ENCODE measurements at regions not wholly inside any gene's neighbourhood (a gene's known extent, or its start where the extent isn't known, plus 50 kb on each side); places are given as distances from the start of the nearest gene placed in this dataset.

DNA sequence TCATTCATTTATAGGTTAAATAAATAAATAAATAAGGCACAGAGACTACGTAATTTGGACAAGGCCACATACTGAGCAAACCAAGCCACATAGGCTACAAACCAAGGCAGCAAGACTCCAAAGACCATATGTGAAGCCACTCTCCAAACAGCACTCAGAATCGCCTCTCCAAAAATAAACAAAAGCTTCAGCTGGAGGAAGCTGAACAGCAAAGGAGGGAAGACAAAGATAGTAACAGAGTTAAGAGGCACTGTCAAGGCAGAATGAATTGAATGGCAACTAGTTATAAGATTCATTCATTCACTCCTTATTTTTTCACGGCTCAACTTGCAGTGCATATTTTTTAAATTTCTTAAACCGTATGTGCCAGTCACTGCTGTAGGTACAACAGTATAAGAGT lies 200.5 kb upstream of the GRIP1 start:
- H3K4me3 ChIP-seq (ENCODE audit: control insufficient read depth, low read depth, low read length) = no peak overlapping the region
- DNase-seq (ENCODE audit: low read depth) = no peak
- TF ChIP-seq CTCF (IDR thresholded peaks at IDR 0.05; ENCODE audit: control insufficient read depth, insufficient read depth, low read depth, low read length, missing control alignments) = no peak

DNA sequence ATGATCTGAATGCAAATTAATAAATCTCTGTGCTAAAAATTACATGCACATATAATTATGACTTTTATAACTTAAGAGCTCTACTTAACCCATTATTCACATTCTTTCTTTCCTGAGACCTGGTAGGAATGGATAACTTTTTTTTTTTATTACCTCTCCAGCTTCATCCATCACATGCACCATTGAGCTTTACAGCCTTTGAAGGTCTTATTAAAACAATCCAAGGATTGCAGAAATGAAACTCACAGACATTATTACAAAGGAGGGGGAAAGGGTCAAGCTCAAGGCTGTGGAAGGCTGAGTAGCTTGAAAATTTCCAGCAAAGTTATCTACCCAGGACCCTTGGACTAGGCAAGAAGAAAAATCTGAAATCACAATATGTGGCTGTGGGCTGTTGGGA lies 202.5 kb upstream of the GRIP1 start:
- no peak for TF ChIP-seq CTCF (IDR thresholded peaks at IDR 0.05; ENCODE audit: control insufficient read depth, insufficient read depth, low read depth, low read length, missing control alignments)
- no peak overlapping the region for H3K4me3 ChIP-seq (ENCODE audit: control insufficient read depth, low read depth, low read length)
- DNase-seq (ENCODE audit: low read depth) = no peak

- no peak for TF ChIP-seq CTCF (IDR thresholded peaks at IDR 0.05; ENCODE audit: control insufficient read depth, insufficient read depth, low read depth, low read length, missing control alignments)
- no peak for DNase-seq (ENCODE audit: low read depth)
- H3K4me3 ChIP-seq (ENCODE audit: control insufficient read depth, low read depth, low read length) = no peak overlapping the region
Measured at GRCh38 chr12:66884091-66884490, 205.2 kb upstream of the GRIP1 start.

- no peak for DNase-seq (ENCODE audit: low read depth)
- no peak overlapping the region for H3K4me3 ChIP-seq (ENCODE audit: control insufficient read depth, low read depth, low read length)
- TF ChIP-seq CTCF (IDR thresholded peaks at IDR 0.05; ENCODE audit: control insufficient read depth, insufficient read depth, low read depth, low read length, missing control alignments) = no peak
Measured at GRCh38 chr12:66885115-66885875, 206.4 kb upstream of the GRIP1 start.

- TF ChIP-seq CTCF (IDR thresholded peaks at IDR 0.05; ENCODE audit: control insufficient read depth, insufficient read depth, low read depth, low read length, missing control alignments) = no peak
- H3K4me3 ChIP-seq (ENCODE audit: control insufficient read depth, low read depth, low read length) = no peak overlapping the region
- no peak for DNase-seq (ENCODE audit: low read depth)
Measured at GRCh38 chr12:66896797-66897196, 217.9 kb upstream of the GRIP1 start.

DNA sequence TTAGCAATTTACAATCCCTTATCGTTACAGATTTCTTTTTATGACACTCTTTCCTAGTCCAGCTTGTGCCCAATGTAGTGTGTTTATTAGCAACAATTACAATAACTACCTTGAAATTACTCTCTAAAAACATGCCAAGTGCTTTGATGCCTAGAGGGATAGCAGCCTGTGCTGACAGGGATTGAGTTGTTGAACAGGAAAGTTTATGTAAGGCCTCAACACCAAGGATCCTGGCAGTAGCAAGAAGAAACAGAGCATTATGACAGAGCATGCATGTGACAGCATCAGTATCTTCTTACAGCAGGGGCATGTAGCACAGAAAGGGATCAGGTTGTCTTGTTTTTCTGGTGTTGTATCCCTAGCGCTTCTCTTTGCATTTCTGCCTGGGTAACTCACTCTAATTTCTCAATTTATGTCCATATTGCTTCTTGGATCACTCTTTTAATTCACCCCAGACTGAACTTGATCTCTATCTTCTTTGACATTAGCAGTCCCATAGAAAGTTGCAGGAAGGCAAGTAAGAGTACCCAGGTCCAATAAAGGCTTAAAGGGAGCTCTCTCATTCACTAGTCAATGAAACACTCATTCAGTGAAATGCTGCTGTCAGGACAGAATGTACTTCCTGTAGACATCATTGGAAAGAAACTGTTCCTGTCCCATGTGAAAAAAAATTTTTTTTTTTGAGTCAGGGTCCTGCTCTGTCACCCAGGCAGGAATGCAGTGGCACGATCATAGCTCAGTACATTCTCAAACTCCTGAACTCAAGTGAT lies 220.0 kb upstream of the GRIP1 start:
- no peak overlapping the region for H3K4me3 ChIP-seq (ENCODE audit: control insufficient read depth, low read depth, low read length)
- TF ChIP-seq CTCF (IDR thresholded peaks at IDR 0.05; ENCODE audit: control insufficient read depth, insufficient read depth, low read depth, low read length, missing control alignments) = no peak
- DNase-seq (ENCODE audit: low read depth) = no peak

Measured in AG09309 (cell line).